Inflammatory macrophage (primary cell): ENCODE measurements at regions not wholly inside any gene's neighbourhood (a gene's known extent, or its start where the extent isn't known, plus 50 kb on each side); places are given as distances from the start of the nearest gene placed in this dataset.
"Not testable (repeated sequence)": the region's sequence is repeated elsewhere in the genome, so short reads cannot be mapped to it uniquely, and the experiment has no call there.

ENCODE experiments used
- DNase-seq, 2 donors: peaks; one replicate each; pipeline ENCODE4 v3.0.0-alpha.2; 2020 to 2022

DNA sequence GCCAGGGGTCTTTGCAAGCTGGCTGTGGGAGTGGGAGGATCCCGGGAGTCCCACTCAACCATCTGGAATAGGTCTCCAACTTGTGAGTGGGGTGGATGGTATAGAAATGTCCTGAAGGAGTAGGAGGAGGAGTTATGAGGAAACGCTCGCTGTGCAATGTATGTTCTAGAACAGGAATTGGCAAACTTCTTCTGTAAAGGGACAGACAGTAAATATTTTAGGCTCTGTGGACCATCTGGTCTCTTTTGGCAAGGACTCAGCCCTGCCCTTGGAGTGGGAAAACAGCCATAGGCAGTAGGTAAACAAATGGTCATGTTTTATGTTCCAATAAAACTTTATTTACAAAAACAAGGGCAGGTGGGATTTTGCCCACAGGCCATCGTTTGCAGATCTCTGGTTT lies 149.2 kb downstream of the NPIPB5 start:
- peak; percentile 26 to 31 for DNase-seq

DNA sequence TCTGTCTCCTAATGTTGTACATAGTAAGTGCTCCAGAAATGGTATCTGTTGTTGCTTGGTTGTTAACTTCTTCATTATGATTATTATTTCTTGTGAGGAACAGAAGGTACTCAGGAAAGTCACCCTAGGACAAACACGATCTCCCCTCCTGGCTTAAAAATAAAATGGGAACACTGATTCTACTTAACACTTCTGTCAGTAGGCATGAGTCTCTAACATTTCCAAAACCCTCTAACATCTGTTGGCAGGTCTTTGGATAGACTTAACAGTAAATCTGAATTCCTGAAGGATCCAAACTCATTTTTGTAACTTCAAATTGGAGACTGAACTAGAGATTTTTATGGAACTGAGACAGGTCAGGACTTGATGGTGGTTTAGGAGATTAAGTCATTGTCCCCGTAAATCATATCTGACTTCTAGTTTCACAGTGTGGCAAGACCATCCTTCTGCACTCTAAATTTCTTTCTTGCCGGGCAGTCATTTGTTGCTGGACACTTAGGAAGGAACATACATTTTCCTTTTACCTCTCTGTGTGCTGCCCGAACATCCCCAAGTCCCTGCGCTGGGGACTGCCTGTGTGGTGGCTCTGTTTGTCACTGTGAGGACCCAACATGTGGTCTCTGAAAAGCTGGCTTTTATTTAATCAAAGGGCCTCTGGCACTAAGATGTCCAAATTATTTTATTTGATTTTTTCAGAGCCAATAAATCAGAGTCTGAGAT lies 149.9 kb downstream of the NPIPB5 start:
- no peak for DNase-seq

DNA sequence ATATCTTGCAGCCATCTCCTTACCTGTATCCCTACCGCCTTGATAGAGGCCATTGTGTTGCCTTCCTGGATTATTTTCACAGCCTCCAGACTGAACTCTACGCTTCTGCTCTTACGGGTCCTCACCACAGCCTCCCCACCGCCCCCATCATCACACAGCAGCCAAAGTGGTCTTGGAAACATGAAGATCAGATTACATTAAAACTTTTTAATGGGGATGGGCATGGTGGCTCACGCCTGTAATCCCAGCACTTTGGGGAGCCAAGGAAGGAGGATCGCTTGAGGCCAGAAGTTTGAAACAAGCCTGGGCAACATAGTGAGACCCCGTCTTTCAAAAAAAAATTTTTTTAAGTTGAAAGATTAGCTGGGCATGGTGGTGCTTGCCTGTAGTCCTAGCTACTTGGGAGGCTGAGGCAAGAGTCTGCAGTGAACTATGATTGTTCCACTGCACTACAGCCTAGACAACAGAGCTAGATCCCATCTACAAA lies 150.5 kb downstream of the NPIPB5 start:
- no peak for DNase-seq

DNA sequence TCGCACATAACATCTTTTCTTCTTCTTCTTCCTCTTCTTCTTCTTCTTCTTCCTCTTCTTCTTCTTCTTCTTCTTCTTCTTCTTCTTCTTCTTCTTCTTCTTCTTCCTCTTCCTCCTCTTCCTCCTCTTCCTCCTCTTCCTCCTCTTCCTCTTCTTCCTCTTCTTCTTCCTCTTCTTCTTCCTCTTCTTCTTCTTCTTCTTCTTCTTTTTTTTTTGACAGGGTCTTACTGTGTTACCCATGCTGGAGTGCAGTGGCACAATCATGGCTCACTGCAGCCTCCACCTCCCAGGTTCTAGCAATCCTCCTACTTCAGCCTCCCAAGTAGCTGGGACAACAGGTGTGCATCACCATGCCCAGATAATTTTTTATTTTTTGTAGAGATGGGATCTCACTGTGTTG lies 151.0 kb upstream of the HS3ST2 start:
- not testable (repeated sequence) for DNase-seq

DNA sequence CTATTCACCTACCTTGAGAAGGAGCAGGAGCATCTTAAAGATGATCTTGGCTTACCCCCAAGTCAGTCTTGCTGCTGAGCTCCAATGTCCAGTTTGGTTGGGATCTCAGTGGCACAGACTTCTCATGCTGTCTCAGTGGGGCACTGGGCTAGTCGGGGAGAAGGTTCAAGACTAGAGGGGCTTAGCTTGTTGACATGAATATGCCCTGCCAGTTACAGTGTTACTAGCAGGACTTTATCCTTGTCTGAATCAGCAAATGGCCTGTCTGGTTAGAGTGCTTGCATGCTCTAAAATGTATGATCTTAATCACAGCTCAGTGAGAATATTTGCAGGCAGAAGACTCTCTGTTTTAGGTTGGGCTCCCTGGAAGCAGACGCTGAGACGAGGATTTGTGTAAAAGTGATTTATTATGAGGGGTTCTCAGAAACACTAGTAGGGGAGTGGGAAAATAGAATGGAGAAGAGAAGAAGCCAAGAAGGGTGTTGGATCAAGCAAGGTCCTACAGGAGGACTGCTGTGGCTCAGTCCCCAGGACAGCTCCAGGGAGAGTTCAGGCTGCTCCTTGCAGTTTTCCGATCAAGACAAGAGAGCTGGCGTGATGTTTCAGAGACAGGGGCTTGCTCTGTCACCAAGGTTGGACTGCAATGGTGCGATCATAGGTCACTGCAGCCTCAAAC lies 150.4 kb upstream of the HS3ST2 start:
- no peak for DNase-seq

DNA sequence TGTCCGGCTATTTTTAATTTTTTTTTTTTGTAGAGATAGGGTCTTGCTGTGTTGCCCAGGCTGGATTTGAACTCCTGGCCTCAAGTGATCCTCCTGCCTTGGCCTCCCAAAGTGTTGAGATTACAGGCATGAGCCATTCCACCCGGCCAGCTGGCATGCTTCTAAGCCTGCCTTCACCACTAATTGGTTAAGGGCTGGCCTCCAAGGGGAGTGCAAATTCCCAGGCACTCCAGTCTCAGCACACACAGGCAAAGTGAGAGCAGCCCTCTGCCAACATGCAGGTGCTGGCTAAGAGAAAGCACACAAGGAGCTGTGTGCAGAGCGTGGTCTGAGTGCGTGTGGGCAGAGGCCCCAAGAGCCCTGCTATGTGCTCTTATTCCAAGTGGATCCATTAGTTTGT lies 149.8 kb upstream of the HS3ST2 start:
- DNase-seq, result no peak

DNA sequence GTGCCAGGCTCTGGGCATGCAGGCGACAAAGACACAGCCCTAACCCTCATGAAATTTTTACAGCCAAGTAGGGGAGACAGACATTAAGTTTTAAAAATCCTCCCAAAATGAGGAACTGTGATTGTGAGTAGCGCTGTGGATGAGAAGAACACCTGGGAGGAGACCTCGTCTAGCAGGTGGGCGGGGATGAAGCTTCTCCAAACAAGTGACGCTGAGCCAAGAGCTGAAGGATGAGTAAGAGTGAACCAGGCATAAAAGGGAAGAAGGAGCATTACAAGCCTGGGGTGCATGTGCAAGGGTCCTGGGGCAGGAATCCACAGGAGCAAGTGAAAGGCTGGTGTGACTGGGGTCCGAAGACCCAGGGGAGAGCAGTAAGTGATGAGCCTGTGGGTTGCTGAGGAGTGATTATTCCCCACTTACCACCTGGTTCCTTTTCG lies 149.4 kb upstream of the HS3ST2 start:
- DNase-seq, result peak in 1 of 2 donors; percentile 36

DNA sequence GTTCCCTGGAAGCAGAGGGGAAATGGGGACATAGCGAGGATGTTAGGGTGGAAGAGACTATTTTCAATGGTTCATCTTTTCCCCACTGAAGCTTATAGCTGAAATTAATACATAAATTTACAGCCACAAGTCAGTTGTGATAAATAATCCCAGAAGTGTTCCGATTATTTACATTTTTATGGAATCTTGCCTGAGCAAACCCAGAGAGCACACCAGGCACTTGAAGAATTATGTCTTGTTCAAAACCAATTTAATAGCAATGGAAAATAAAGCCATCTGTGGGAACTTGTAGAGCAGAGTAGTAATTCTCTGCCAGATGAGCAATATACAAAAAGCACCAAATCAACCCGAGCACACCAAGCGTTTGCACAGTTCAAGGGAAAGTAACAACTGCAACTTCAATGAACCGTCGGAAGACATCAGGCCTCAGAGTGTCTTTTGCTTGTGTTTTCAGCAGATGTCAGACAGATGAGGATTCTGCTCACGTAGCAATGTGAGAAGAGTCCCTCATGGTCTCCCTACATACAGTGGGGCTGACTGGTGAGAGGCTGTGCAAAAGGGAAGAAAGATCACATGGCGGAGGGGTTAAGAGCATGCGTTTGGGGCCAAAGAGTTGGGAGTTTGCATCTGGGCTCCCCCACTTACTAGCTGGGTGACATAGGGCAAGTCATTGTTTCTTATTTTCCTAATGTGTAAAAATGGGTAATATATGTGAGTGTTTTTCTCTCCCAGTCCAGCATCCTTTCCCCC lies 148.7 kb upstream of the HS3ST2 start:
- no peak for DNase-seq

DNA sequence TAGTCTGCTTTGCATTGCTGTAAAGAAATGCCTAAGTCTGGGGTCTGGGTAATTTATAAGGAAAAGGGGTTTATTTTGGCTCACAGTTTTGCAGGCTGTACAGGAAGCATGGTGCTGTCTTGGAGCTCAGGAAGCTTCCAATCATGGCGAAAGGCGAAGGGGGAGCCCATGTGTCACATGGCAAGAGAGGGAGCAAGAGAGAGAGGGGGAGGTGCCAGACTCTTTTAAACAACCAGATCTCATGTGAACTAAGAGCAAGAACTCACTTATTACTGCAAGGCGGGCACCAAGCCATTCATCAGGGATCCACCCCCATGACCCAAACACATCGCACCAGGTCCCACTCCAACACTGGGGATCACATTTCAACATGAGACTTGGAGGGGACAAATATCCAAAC lies 148.2 kb upstream of the HS3ST2 start:
- no peak for DNase-seq

DNA sequence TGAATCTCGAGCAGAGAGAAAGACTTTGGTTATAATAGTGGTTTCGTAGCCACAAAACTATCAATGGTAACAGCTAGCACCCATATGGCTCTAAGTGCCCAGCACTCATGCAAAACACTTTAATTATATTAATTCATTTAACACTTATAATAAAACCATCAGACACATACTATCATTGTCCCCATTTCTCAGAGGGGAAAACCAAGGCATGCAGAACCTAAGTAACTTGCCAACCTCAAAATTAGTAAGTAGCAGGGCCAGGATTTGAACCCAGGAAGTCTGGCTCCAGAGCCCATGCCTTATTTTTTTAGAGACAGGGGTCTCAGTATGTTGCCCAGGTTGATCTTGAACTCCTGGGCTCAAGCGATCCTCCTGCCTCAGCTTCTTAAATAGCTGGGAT lies 145.6 kb upstream of the HS3ST2 start:
- no peak for DNase-seq

DNA sequence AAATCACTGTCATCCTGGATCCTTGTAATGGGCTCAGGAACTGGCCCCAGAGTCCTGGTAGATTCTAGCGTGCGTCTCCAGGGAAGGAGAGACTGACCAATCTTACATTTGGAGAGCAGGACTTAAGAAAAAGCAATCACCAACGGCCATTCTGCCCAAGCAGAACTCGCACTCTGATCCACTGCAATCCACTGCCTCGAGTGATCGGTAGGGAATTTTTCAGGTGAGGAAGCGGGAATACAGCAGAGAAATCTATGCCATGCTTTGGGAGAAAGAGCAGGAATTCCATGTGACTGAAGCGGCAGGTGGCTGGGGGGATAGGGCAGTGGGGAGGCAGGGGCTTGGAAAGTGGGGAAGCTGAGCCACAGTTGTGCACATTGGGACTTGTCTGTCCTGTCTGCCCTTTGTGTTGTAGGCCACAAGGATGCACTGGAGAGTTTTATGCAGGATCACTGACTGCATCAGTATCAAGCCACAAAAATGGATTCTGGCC lies 143.9 kb upstream of the HS3ST2 start:
- DNase-seq, result no peak

DNA sequence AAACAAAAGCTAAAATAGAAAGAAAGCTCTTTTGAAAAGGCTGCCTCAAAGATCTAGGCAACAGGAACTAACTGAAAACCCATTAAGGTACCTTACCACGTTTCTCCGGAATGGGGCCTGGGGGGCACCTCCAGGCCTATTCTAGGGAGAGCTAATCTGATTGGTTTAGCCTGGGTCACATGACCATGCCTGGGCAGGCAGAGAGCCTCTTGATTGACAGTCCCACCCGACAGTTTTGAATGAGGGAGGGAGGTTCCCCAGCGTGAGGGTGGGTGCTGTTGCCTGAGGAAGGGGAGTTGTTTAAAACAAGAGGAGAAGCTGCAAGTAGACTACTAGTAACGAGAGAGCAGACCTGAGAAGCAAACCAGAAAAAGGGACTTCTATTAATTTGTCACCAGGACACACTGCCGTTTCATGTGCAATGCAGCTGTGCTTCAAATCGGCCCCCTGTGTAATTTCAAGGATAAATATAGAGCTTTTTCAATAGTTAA lies 143.4 kb upstream of the HS3ST2 start:
- no peak for DNase-seq

DNA sequence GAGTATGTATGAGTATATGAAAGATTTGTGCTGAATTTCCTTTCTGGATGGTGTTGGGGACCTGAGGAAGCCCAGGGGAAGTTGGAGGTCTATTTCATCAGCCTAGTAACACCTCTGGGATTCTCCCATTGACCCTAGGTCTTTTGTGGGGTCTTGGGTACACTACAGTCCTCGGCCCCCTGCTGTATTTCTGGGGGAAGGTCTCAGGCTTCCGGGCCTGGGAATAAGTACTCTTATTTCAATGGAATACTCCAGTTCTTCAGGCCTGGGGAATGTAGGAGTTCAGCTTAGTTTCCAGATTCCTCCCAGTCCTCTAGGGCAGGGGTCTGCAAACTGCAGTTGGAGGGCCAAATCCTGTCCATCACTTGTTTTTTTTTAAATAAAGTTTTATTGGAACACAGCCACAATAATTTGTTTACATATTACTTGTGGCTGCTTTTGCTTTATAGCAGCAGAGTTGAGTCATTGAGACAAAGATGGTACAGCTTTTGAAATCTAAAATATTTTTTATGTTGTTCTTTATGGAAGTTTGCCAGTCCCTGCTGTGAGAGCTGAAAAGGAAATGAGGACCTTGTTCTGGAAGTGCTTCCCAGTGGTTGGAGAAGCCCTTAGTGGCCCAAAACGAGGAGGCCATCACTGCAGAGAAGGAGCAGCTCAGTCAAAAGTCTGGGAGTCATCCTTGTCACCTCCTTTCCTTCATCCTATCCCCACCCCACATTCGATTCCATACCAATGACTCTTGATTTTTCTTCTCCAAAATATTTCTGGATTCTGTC lies 142.5 kb upstream of the HS3ST2 start:
- no peak for DNase-seq

DNA sequence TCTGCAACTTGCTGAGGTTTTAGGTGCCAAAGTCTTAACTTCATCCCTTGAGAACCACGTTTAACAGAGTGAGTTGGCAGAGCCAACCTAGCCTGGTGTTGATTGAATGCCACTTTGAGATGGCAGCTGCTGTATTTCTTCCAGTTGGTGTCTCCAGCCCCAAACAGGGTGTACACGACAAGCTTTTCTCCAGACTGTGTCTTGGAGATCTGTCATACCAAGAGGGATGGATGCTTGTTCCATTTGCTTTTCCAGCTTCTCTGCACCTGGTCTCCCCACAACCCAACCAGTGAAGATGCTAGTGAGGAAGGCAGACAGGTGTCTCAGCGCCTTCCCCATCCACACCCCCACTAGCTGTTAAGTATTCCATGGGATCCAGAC lies 141.1 kb upstream of the HS3ST2 start:
- no peak for DNase-seq

DNA sequence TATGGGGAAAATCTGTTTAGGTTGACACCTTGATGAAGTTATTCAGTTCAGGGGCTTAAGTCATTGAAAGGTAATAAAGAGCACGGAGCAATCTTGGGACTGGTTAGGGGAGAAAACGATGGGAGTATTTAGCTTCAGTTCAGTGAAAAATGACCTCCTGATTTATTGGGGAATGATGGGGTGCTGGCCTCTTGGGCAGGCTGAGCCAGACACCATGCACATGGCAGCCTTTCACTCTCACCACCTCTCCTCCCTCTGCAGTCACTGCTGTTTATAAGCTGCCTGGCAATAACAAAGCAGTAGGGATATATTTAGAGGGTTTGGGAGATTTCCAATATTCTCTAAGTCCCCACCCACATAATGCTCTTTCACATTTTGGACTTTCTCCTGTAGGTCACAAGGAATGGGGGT lies 140.5 kb upstream of the HS3ST2 start:
- DNase-seq, result no peak

DNA sequence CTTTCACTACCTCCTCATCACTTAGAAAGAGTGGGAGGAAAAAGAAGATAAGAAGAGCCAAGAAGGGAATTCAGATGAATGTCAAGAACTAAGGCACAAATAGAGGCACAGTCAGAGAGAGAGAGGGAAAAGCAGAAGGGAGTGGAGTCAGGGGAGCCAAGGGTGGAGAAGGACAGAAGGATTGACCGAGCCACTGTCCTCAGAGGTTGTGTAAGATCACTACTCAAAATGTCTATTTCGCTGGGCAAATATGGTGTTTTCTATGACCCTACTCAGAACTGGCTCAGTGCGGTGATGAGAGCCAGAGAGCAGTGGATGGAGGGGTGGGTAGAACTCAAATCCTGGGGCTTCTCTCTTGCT lies 139.2 kb upstream of the HS3ST2 start:
- no peak for DNase-seq

DNA sequence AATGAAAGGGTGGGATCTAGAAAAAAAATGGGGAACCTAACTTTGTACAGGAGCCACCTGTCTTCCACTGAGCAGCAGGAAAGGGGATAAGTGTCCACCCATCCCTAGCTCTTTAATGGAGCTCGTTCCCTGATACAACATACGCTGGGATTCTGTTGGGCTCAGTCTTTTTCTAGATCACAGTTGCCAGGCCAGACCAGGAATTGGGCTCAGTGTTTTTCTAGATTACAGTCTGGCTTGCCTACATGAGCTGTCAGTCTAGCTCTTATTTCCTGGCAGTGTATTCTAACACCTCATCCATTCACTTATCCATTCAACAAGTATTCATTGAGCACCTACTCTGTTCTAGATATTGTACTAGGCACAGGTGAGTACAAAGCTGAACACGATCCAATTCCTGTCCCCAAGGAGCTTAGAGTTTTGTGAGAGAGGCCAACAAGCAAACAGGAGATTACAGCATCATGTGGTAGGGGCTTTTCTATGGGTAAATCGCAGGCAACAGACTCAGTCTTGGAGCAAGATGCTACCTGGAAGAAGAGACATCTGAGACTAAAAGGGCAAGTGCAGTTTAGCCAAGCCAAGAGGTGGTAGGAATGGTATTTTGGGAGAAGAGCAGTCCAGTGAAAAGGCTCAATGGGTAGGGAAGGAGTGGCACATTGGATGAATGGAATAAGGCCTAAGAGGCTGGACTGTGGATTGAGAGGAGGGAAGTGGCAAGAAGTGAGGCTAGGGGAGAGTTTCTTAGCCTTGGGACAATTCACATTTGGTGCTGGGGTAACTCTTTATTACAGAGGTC lies 138.0 kb upstream of the HS3ST2 start:
- no peak for DNase-seq

DNA sequence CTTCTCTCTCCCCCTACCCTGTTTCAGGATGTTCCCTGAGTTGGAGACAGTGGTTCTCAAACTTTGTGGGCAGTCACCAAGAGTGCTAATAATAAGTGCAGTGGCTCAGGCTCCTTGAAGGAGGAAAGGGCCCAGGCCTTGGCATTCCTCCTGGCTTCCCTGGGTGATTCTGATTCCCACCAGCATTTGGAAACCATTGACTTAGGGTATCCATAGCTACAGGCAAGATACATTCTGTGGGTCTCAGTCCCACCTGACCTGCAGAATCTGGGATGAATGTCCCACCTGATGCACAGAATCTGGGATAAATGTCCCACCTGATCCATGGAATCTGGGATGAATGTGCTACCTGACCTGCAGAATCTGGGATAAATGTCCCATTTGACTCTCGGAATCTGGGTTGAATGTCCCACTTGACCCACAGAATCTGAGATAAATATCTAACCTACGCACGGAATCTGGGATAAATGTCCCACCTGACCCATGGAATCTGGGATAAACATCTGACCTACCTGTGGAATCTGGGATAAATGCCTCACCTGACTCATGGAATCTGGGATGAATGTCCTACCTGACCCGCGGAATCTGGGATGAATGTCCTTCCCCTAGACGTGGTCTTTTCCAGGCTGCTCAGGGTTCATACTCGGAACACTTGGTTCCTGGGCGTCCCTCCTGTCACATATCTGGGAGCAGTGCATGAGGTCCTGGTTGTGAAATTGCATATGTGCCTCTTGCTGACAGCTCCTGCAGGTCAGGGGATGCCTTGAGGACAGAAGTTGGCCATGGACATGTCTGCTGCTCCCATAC lies 136.7 kb upstream of the HS3ST2 start:
- no peak for DNase-seq

DNA sequence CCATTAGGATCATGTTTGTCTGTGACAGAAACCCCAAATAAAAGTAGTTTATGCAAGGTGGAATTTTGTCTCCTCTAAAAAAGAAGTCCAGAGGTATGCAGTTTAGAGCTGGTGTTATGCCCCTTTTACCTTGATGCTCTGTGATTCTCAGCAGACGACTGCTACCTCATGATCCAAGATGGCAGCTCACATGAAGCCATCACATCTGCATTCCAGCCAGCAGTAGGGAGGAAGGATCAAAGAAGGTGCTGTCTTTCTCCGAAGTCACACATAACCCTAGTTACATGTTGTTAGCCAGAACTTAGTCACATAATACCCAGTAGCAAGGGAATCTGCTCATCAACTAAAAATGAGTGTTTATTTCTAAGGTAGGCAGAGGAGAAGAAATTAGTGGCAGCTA lies 135.7 kb upstream of the HS3ST2 start:
- DNase-seq, result no peak

DNA sequence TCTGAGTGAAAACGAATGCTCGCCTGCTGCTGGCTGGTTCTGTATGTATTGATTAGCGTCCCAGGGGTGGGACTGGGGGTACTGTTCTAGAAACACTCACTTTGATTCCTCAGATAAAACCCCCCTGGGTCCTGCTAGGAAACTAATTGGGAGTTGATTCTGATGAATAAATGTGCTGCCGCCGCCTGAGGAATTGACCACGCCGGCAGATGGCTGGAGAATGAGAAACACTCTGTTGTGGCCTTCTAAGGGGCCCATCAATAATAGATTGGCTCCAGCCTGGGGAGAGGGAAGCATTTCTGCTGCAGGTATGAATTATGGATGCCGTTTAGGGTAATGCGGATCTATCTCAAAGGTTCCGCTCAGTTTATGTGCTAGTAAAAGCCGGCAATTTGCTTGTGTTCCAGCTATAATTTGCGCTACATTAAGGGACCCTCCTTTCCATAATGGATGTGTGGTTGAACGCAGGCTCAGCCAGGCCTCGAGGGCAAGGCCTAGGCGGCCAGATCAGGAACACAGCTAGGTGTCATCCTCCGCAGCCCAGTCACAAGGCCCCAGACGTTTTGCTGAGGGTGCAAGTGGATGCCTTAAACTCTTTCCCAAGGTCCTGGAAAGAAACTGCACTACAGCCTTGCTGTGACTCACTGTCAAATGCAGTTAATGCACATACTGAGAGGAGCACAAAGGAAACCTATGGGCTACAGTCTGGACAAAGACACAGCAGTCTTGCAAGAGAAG lies 132.2 kb upstream of the HS3ST2 start:
- peak in 1 of 2 donors; percentile 14 for DNase-seq
